HG02571 (cell line): ENCODE measurements at regions not wholly inside any gene's neighbourhood (a gene's known extent, or its start where the extent isn't known, plus 50 kb on each side); places are given as distances from the start of the nearest gene placed in this dataset.

ENCODE experiments used
- ATAC-seq: cut with Tn5 transposase; IDR thresholded peaks from one replicate; pipeline ENCODE4 v1.9.1; 2021; ENCODE audit warnings: mild to moderate bottlenecking, moderate library complexity; ENCODE audit not compliant: unreplicated experiment

DNA sequence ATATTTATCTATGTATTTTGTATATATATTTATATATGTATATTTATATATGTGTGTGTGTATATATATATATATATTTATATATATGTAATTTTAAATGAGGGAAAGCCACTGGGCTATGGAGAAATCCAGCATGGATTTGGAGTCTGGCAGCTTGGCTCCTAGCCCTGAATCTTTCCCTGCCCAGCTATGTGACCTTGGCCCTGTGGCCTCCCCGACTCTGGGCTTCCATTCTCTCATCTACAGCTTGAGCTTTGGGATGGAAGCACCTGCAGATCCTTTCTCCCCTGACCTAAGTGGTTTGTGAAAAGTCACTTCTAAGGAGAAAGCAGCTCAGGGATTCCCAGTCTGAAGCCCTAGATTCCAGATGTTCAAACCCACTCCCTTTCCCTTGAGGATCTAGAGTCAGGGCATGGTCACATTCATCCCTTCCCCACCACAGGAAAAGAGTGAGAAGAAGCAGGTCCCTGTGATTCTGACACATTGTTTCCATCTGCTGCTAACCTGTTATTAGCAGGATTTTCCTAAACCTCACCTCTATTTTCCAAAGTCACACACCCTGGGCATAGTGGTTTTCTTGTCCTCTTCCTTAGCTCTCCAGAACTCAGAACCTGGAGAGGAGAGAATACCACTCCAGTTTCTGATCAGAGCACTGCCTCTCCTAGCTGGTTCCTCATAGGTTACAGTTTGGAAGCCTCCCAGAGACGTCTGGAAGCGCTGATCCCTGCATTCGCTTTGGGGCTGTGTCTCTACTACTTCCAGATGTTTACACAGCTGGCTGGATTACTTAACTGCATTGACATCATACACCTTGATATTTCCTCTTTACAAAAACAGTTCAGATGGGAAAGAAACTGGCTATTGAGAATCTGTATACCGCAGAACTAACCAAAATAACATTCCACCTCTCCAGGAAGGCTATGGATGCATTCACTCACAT lies 327.5 kb upstream of the ZMIZ1 start:
- ATAC-seq = no peak

DNA sequence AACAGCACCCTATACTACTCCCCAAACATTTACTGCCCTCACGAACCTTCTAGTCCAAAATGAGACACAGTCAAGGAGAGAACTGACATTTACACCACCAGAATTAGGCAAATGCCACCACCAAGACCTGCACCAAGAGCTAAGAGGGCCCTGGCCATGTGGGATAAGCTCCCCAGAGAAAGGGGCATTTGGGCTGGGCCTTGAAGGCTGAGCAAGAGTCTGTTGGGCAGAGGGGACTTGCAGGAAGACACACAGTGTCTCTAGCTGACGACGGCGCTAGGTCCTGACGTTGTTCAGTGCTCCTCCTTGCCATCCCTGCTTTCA lies 326.4 kb upstream of the ZMIZ1 start:
- no peak for ATAC-seq

DNA sequence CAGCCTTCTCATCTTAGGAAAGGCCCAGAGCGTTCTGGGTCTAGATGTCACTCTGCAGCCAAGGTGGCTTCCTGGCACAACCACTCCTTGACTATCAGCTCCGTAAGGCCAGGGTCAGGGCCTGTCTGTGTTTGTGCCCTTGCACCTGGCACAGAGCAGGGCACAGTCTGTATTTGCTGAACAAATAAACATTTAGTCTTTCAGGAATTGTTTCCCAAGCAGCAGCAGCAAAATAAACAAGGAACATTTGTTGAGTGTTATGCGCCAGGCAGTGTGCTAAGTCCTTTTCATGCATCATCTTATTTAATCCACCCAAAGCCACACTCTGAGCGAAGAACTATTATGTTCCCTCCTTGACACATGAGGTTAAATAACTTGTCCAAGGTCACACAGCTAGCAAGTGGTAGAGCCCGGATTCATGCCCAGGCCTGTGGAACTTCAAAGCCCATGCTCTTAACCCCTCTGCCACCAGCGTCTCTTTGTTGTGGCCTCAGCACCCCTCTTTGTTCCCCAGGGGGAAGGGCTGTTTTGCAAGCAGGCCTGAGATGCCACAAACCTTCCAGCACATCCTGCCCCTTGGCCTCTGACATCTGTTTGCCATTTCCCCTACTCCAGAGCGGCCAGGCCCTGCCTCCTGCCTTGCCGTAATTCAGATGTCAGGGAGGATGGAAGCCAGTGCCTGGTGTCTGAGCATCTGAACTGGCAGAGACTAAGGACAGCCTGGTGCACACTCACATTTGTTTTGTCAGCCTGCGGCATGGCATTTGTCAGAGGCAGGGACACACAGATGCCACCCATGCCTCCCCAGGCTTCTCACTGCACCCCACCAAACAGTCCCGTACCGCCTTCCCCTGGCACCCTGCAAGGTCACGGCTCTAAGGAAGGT lies 325.8 kb upstream of the ZMIZ1 start:
- no peak for ATAC-seq

DNA sequence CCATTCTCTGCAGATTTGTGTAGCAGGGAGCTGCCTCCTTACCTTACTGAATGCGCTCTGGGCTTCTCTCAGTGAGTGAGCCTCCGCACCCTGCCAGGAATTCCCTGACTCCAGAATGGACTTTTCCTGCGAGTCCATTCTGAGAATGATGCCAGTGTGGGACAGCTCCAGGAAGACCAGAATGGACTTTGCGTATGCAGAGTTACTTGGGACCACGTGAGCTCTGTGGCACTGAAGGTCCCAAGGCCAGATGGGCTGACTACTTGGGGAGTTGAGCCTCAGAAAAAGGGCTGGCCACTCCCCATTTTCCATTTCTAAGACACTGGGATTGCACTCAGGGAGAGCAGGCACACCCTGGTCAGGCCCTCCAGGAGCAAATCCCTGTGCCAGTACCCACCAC lies 324.7 kb upstream of the ZMIZ1 start:
- ATAC-seq = no peak

DNA sequence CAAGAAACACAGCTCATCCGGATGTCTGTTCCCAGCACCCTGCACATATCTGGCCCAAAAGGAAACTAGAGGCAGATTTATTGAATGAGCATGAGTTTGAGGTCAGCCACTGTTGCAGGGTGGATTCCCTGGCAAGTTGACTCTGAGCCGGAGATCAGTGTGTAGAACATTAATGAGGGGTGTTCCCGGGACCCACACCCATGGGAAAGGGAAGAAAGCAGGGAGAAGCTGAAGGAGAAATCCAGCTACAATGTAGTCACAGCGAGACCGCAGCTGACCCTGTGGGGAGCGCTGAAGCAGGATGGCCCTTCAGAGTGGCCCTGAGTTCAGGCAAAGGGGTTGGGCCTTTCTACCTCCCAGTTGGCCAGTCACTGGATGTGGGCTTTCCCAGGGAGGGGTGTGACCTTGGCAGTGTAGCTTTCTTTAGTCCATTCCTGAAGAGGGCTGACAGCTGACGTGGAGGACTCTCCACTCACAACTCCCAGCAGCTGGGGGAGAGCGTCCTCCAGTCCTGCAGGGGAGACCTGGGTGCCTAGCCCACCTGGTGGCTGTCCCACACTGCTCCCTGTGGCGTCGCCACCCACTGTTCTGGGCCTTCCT lies 324.2 kb upstream of the ZMIZ1 start:
- no peak for ATAC-seq

DNA sequence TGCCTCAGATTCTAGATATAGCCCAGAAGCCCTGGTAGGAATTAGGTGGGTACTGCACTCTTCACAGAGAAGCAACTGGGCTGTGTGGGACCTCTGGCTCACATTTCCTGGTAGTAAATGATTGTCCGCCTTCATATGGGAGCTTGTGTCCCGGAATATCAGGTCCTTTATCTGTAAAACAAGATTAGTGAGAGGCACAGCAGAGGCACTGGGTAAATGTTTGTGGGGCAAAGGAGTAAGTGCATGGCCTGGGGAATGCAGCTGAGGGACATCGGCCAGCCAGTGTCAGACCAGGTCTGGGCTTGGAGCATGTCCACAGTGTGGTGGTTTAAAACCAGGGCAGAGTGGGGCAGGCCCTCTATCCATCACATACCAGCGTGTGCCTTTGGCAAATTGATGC lies 323.3 kb upstream of the ZMIZ1 start:
- ATAC-seq = no peak

DNA sequence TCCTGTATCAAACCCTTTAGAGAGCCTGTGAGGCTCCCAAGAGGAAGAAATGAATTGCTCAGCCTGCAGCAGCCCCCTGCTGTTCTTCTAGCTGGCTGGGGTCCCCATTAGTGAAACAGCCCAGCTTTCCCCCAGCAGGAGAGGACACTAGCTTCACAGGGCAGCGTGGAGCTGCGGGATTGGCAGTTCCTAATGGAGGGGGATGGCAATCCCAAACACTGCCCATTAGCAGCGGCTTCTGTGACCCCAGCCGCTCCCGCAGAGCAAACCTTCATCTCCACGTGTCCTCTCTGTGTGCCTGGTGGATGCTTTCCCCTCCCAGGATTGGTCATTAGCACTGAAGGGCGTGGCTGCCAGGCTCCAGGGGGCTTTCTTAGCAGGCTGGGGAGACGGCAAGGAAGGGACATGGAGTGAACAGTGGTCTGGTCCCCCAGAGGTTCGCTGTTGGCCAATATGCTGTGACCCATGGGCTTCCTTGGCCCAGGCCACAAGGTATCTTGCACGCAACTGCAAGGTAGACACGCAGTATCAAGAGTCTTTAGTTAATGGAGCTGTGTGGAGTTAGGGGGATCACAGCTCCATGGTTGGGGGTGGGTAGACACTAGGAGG lies 322.5 kb upstream of the ZMIZ1 start:
- ATAC-seq = no peak

DNA sequence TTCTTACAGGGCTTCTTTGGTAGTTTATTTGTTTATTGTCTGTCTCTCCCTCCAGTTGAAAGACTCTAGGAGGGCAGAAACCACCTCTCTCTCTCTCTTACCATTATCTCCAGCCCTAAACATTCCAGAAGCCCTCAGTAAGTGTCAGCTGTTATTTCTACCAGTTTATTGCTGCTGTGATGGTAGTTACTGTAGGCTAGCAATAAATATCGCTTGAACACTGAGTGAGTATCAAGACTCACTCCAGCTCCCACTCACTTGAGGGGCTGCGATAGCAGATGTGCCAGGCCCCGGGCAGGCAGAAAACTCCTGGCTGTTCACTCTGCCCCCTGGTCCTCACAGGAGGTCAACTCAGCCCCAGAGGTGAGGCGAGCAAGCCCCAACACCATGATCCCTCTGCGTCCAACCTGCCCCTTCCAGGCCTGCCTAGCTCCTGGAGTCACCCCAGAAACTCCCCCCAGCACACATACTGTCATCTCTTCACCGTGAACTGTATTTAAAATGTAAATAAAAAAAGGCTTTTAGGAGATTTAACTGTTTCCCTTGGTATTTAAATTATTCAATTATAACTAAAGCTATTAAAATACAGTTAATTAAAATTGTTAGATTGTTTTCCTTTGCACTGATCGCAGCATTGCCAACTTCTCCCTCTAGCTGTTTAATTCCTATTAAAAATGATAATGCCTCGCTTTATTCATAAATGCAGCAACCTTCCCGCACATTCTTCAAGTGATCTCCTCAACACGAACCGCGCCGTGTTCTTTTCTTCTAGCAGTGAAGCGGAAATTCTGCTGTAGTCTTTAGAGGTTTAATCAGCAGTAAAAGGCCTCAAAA lies 321.1 kb upstream of the ZMIZ1 start:
- no peak for ATAC-seq

DNA sequence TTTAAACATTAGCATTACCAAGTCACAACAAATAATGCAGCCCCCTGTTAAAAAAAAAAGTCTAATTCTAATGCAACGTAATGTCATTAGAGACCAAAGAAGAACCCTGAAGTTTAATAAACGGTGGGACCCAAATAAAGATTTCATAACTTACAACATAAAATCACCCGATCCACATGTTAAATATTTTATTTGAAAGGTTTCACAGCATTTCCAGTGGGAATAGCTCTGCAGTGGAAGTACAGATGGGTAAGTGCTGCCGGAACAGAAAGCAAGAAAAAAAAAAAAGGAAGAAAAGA lies 320.6 kb upstream of the ZMIZ1 start:
- no peak for ATAC-seq

DNA sequence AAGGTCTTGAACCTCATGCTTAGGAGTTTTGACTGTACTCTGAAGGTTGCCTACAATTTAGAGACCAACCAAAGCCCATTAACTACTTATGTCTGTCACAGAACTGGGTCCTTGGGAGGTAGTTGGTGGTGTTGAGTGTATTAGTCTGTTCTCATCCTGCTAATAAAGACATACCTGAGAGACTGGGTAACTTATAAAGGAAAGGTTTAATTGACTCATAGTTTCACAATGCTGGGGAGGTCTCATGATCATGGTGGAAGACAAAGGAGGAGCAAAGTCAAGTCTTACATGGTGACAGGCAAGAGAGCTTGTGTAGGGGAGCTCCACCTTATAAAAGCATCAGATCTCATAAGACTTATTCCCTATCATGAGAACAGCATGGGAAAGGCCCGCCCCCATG lies 319.6 kb upstream of the ZMIZ1 start:
- ATAC-seq = no peak

DNA sequence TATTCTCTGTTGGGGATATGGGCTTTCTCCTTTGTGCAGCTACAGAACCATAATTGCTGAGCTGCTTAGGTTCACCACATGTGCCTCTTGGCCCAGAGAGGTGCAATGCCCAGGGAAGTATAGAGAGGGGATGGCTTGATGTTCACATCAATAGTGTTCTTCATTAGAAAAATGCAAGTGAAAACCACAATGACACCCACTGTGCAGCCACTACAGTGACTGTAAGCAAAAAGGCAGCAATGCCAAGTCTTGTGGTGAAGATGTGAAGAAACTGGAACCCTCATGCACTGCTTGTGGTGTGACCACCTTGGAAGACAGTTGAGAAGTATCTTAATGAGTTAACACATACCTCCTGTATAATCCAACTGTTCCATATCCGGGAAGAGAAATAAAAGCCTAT lies 318.9 kb upstream of the ZMIZ1 start:
- no peak for ATAC-seq

DNA sequence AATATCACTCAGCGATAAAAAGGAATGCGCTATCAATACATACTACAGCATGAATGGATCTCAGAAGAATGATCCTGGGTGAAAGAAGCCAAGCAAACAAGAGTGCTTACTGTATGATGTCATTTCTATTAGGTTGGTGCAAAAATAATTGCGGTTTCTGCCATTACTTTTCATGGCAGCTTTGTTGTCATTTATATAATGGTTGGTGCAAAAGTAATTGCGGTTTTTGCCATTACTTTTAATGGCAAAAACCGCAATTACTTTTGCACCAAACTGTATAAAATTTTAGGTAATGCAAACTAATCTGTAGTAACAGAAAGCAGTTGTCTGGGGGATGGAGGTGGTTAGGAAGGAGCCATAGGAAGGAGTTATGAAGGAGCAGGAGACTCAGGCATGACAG lies 318.3 kb upstream of the ZMIZ1 start:
- no peak for ATAC-seq

DNA sequence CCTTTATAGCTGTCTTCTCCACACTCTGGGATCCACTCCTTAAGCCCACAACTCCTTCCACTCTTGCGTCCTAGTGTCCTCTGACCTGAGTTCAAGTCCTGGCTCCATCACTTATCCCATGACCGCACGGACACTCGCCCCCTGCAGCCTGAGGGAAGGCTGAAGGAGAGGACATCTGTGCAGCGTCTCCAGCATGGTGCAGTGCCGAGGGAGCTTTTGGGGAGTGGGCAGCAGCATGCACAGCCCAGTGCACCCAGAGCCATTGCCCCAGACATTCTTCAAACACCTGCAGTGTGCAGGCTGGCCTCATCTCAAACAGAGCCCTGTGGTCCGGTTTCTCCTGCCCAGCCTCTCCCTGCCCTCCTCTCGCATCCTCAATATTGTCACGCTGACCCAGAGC lies 317.1 kb upstream of the ZMIZ1 start:
- no peak for ATAC-seq

DNA sequence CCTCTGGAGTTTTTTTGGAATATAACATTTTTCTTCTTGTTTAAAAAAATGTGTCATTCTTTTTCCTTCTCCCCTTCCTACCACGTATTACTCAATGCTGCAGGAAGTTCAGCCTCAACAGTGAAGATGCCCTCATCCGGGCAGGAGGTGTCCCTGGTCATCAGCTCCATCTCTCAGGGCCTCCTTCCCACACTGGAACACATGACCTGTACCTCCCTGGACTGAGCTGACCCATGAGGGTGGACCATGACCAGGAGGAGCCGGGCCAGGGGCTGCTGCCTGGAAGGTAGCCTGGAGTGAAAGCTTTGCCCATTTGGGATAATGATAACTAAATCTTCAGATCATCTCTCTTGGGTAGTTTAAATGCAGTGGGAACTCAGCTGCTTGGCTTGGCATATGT lies 316.5 kb upstream of the ZMIZ1 start:
- ATAC-seq = no peak

DNA sequence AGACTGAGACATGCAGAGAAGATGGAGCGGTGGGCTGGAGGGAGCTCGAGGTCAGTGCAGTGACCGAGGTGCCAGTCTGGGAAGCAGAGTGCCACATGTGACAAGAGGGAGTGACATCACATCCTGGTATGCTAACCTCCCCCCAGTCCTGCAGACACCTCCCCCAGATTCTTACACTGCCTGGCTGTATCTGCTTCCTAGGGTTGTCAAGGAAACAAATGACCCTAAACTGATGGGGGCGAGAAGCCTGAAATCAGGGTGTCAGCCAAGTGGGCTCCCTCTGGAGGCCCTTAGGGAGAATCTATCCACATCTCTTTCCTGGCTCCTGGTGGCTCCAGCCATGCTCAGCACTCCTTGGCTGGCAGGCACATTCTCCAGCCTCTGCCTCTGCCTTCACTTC lies 316.1 kb upstream of the ZMIZ1 start:
- no peak for ATAC-seq

DNA sequence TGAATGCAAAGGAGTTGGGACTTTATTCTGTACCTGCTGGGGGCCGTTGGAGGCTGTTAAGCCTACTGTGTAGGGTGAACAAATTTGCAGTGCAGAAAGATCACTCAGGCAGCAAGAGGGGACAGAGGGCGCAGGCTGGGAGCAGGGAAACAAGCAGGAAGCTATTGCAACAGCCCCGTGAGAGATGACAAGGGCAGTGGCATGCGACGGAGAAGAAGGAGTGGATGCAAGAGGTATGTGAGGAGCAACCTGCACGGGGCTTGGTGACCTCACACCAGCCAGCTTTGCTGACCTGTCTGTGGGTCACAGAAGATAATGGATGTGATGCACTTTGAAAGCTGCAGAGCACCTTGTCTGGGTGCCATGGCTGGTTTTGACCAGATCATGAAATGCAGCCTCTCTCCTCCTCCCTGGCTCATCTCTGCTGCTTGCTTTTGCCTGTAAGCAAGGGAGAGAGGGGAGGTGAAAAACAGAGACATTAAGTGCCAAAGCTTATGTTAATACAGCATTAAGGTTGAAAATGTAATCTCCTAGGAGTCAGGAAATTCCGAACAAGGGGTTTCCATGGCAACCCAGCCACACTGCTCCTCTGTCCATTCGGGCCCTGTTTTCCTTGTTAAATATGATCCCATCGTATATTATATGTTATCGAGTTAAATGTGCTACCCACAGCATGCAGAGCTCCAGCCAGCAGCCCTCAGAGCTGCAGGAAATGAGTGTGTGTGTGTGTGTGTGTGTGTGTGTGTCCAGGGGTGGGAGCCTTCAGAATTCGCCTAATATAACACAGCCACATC lies 314.3 kb upstream of the ZMIZ1 start:
- no peak for ATAC-seq

DNA sequence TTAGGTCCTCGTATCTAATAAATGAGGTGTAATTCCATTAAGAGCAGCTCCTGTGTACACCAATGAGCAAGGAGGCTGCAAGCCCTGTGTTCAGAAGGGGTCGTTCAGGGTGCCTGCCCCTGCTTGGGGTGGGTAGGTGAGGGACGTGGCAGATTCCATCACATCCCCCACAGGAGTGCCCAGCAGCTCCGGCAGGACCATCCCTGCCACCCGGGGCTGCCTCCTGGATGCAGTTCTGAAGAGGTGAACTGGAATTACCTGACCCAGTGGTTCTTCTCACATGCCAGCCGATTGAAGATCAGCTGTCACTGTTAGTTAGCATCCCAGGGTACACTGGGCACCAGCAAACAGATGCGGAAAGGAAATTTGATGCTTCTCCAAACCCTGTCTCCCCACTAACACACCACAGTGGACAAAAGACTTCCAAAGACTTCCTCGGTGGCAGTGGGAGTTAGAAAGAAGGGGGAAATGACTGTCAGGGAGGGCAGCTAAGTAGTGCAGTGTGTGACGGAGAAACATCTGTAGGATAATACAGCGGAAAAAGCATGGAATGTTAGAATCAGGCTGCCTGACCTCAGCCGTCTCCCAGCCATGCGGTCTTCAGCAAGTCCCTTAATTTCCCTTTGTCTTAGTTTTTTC lies 313.6 kb upstream of the ZMIZ1 start:
- ATAC-seq = no peak

DNA sequence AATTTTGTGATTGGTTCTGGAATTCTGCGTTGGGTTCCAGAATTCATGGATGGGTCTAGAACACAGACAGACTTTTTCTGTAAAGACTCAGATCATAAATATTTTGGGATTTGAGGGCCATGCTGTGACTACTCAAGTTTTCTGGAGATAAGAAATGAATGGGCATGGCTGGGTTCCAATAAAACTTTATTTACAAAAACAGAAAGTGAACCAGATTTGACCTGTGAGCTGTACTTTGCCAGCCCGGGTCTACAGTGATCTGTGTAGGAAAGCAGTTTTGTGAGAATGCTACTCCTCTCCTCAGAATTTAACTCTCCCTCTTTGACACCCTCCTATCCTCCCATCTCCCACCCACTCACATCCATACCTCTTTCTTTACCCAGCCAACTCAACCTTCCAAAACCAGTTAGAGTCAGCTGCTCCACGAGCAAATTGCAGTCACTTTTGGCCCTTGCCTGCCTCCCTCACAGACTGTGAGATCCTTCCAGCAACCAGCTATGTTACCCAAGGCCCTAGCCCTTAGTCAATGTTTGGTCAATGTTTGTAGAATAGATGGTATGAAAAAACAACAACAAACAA lies 312.8 kb upstream of the ZMIZ1 start:
- ATAC-seq = no peak
